HCT116 (cell line): ENCODE measurements at regions not wholly inside any gene's neighbourhood (a gene's known extent, or its start where the extent isn't known, plus 50 kb on each side); places are given as distances from the start of the nearest gene placed in this dataset.

Source experiments
- CTCF ChIP-seq, 3 experiments: fragments of 200-600 bp in 1 of 3; sonication (generic) in 1 of 3; IDR thresholded peaks in 2 of 3; conservative IDR thresholded peaks in 1 of 3; 2 replicates each; pipeline ENCODE4 v1.5.1; 2012 to 2017; ENCODE audit warnings: low read depth in 2 of 3, low read length in 2 of 3, antibody characterized with exemption in 1 of 3, borderline replicate concordance in 1 of 3, control low read depth in 1 of 3, mild to moderate bottlenecking in 1 of 3, mixed read lengths in 1 of 3, mixed run types in 1 of 3, moderate library complexity in 1 of 3; ENCODE audit not compliant: insufficient read depth in 1 of 3
- EZH2 ChIP-seq: fragments of 200-600 bp; sonication (generic); IDR thresholded peaks from 2 replicates; pipeline ENCODE4 v1.6.1; 2017; ENCODE audit warnings: antibody characterized with exemption, mixed run types
- POLR2A ChIP-seq: IDR thresholded peaks from 2 replicates; pipeline ENCODE4 v1.7.0; 2011; ENCODE audit warnings: borderline replicate concordance; ENCODE audit not compliant: insufficient read depth, insufficient read length; ENCODE audit errors: extremely low read depth

- TF ChIP-seq CTCF (IDR thresholded peaks at IDR 0.05 in 2 of 3, conservative IDR thresholded peaks at IDR 0.05 in 1 of 3; ENCODE audit: borderline replicate concordance in 1 of 3, insufficient read depth in 1 of 3, low read depth in 2 of 3, low read length in 2 of 3), result no peak
- TF ChIP-seq POLR2A, result no peak
- TF ChIP-seq EZH2, result no peak
Observed at GRCh38 chr2:223696719-223697118, 94.6 kb upstream of the SCG2 start.
